NAMALWA (cell line): ENCODE measurements at regions not wholly inside any gene's neighbourhood (a gene's known extent, or its start where the extent isn't known, plus 50 kb on each side); places are given as distances from the start of the nearest gene placed in this dataset.
A peak's percentile ranks its signal among the peaks of the same experiment; 100 is the strongest.

Experiments
- DNase-seq: peaks from one replicate; pipeline ENCODE4 v3.0.0-alpha.2; 2015; ENCODE audit warnings: low spot score

DNA sequence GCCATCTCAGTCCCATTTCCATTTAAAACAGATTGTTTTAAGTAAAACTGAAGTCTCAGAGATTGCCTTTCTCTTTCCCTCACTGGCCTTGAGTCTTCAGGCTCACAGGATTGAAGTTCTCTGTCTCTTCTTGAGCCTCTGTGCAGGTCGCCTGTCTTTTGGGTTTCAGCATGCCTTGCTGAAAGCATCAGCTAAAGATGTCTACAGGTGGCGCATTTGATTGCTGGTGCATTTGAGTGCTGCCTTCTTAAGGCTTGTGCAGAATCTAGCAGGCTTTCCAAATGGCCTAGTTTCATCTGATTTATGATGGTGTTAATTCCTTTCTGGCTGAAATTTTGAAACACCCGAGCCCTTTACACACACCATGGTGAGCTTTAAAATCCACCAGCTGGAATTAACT lies 1062.2 kb upstream of the FBXO33 start:
- DNase-seq = no peak

DNA sequence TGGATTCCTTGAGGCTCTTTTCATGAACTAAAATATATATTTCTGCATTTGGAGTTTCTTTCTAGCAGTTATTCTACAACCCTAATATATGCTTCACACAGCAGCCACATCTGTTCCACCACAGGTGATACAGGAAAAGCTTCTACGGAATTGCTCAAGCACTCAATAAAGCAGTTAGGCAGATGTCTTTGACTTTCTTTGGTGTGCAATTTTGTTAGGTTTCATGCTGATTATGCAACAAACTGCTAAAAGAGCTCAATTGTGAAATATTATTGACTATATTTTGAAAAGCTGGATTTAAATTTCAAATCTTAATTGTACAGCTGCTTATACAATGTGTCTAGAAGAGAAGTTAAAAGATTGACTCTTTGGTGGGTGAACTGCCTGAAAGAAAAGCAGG lies 1055.6 kb upstream of the FBXO33 start:
- no peak for DNase-seq

DNA sequence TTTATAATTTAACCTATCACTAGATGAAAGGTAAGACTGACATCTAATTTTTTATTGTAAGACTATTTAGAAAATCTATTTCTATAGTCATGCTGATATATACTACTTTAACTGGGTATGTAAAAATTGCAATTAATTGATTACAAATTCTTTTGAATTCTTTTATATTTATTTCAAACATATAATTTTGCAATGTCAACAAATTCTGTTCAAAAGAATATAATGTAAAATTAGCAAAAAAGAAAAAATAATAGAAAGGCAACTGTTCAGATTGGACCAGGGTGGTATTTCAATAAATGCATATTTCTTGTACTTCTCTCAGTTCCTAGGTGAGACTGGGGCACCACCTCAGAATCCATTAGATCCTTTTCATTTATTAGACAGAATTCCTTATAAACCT lies 1053.5 kb upstream of the FBXO33 start:
- DNase-seq = no peak

DNA sequence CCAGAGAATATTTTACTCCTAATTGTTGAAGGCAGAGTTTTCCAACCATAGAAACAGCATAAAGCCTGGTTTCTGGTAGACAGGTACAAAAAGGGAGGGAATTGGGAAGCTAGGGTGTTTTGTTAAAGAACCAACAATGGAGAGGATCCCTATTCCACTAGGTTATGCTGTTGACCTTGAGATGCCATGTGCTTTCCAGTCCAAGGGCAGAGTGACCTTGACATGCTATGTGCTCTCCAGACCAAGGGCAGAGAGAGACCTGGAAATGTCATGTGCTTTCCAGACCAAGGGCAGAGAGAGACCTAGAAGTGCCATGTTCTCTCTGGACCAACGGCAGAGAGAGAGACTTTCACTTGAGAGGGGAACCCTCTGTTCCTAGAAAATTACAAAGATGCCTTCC lies 1043.8 kb upstream of the FBXO33 start:
- DNase-seq = no peak

DNA sequence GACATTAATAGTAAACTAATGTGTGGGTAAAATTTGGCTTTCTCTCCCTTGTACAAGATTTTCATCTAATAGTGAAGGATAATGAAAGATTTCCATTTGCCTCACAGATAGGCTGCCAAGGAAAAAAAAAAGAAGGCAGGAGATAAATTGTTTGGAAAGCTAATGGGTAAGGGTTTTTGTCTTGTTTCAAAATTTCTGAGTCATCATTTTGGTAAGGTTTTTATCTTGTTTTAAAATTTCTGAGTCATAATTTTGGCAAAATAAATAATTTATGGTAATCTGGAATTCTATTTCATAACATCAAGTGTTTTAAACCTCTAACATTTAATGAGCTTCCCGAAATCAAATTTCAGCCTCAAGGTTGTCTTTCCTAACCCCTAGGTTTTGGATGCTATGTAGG lies 1035.7 kb upstream of the FBXO33 start:
- no peak for DNase-seq

DNA sequence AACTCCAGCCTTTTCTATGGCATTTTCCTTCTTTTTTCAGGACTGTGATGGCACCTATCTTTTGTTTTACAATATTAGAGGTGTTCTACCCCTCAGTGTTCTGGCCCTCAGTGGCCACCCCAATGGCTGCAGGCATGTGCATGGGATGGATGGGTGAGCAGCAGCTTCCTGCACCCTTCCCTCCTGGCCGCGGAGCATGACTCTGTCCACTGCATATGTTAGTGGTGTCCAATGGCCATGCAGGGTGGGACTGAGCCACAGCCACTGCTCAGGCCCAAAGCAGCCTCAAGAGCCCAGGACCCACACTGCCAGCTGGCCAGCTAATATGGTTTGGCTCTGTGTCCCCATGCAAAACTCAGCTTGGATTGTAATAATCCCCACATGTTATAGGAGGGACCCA lies 1032.3 kb upstream of the FBXO33 start:
- no peak for DNase-seq

DNA sequence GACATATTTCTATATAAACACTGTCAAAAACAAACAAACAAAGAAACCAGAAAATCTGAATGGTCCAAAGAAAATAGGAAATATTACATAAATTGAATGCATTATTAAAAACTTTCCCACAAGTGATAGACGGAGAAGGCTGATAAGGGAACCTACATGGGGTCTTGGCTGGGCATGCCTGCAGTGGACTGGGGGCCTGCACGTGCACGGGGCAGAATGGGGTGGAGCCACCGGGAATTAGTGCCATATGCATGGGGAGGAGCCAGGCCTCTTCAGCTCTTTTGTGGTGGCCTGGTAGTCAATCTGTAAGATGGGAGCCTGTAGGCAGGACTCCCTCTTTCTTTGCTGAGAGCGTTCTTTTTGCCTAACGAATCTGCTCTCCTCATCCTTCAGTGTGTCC lies 1031.7 kb upstream of the FBXO33 start:
- DNase-seq = no peak

DNA sequence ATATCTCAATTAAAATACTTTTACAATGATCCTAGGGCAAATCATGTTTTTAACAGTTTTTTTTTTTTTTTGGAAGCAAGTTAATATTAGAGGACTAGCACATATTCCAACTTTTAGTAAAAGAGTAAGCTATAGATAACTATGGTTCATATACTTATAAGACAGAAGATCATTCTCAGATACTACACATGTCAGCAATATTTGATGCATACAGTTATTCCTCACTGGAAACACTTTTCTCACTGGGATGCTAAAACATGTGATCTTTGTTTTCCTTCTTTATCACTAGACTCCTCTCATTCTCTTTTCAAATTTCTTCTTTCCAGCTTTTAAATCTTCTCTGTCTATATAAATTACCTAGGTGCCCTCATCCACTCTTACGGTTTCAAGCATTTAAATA lies 1020.4 kb upstream of the FBXO33 start:
- no peak for DNase-seq

DNA sequence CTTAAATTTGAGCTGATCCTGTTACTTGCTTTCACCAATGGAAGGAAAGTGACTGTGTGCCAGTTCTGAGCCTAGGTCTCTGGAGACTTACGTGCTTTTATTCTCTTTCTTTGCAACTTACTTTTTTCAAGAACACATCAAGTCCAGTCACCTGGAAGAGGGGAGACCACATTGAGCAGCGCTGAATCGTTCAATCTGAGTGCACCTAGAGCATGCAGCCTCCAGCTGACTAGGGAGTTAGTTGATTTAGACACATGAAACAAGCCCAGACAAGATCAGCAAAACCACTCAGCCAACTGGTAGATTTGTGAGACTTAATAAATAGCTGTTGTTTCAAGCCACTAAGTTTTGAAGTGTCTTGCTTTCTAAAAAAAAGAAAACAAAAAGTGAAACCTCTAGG lies 1014.8 kb upstream of the FBXO33 start:
- no peak for DNase-seq

DNA sequence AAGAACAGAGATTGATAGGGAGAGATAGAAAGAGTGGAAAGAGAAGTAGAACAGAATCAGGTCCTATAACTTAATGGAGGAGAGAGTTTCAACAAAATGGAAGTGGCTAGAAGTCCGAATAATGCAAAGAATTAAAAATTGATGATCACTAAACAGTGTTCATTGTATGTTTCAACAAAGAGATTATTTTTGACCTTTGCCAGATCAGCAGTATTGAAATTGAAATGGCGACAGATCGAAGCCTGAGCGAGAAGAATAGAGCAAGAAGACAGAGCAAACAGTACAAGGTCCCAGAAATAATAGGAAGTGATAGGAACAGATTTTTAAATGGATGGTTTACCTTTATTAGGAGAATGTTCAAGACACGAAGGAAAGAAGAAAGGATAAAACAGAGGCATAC lies 1012.8 kb upstream of the FBXO33 start:
- DNase-seq = no peak

DNA sequence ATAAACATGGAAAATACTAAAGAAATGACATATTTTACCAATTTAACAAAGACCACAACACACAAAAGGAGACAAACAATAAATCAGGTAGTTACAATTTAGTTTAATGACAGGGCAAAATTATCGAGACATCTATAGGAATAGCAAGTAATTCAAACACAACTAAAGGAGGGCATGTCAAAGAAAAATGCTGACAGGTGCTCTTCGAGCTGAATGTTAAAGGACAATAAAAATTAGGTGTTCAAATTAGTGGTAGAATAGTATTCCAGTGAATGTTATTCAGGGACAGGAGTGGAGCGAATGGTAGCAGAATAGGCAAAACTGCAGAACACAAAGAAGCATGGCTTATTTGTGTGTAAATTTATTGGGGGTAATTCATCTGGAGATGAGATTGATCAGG lies 1004.3 kb upstream of the FBXO33 start:
- no peak for DNase-seq

DNA sequence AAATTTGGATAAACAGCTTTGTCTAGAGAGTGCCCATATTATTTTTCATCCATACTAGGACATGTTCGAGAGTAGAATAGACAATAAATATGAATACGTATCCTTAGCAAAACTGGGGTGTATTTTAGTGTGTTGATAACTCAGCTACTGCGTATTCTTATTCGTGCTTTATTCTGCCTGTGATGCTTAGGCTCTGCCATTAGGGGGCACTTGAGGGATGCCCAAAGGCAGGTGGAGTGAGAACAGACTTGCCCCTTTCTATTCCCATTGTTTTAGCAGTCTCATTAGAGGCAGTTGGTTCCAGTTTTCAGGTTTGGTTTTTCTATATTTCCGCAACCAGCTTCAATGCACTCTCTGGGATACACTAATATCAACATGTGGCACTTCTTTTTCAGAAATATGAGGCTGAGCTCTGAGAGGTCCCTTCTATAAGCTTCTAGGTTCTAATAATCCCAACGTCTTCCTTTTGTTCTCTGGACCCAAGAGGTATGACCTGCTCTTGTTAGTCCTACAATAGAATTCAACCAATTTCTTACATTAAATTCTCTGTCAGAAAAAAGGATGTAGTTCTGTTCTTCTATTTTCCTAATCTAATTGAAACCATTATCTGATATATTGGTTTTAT lies 985.7 kb upstream of the FBXO33 start:
- DNase-seq = peak; percentile 55

DNA sequence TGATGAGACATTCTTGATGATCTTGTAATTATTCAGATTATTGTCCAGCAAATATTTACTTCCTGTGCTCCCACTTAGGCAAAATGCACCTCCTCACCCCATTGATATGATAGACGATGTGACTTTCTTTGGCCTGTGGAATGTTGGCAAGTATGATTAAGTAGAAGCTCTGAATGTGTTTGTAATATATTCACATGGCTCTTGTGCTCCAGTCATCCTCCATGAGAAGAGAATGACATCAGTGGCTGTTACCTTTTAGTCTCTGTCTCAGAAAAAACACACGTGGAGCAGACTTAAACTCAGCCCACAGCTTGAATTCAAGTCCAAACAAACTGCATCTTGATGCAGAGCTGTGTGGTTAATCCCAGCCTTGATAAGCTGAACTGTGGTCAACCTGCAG lies 984.3 kb upstream of the FBXO33 start:
- DNase-seq = no peak

DNA sequence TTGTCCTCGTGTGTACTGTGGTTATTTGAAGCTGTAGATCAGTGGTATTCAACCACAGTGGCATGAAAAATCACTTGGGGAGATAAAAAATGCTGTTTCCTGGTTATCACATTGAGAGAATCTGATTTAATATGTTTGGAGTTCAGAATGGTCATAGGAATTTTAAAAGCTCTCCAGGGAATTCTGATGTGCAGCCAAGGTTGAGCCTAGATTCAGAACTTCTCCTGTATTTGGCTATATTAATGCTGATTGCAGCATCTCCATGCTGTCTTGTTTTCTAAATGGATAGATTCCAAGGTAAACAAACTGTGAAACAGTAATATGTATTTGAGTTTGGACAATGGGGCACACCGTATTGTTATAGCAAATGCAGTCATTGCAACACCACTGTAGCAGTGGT lies 982.2 kb upstream of the FBXO33 start:
- no peak for DNase-seq

DNA sequence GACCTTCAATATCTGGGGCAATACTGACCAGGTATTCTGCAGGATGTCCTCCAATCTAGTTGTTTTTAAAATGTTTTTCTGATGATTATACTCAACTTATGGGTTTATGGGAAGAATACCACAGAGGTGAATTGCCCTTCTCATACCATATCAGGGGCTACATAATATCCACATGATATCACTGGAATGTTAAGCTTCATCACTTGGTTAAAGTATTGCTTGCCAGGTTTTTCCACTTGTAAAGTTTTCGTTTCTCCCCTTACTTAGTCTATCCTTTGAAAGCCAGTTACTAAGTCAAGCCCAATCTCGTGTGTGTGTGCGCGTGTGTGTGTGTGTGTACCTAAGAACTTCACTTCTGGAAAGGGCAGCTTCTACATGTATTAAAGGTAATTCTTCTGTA lies 980.9 kb upstream of the FBXO33 start:
- no peak for DNase-seq

DNA sequence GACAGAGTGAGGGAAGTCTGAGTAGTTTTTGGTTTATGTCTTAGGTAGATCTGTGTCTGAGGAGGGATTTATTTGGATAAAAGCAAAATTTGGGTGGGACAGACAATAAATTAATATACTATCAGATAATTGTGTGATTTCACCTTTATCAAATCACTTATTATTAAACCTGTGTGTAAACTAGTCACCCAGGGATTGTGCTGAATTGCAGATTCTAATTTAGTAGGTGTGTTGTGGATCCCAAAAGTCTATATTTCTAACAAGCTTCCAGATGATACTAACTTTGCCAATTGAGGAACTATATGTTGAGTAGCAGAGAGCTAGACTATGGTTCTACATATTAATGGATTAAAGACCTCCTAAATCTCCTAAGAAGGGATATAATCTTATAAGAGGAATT lies 978.5 kb upstream of the FBXO33 start:
- DNase-seq = no peak

DNA sequence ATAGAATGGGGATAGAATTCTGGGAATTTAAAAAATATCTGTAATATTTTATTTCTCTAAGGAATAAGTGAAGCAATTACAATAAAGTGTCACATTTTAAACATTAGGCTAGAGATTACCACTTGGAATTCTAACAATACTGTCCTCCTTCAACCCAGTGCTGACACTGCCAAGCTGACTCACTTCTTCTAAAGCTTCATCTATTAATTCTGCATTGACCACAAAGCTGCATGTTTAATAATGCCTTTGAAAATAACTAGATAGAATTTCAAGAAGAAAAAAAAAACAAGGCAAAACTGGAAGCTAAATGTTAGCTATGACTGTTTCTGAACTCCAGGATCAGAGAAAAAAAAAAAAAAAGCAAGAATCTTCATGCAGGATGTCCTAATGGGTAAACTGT lies 970.7 kb upstream of the FBXO33 start:
- no peak for DNase-seq

DNA sequence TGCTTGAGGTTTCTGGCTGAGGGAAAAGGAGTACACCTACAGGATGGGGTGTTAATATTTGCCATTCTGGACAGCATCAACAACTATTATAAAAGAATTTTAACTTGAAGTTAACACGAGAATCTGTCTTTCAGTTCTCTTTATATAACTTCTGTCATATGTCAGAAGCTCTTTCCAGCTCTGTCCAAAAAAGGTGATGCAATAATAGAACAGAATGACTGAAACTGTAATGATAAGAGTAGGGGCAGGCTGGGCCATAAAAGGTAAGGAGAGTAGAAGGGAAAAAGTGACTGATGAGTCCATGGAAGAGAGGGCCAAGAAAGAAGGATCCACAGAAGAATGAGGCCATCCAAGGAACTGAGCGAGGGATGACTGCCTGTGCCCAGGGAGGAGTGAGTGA lies 966.7 kb upstream of the FBXO33 start:
- DNase-seq = no peak

DNA sequence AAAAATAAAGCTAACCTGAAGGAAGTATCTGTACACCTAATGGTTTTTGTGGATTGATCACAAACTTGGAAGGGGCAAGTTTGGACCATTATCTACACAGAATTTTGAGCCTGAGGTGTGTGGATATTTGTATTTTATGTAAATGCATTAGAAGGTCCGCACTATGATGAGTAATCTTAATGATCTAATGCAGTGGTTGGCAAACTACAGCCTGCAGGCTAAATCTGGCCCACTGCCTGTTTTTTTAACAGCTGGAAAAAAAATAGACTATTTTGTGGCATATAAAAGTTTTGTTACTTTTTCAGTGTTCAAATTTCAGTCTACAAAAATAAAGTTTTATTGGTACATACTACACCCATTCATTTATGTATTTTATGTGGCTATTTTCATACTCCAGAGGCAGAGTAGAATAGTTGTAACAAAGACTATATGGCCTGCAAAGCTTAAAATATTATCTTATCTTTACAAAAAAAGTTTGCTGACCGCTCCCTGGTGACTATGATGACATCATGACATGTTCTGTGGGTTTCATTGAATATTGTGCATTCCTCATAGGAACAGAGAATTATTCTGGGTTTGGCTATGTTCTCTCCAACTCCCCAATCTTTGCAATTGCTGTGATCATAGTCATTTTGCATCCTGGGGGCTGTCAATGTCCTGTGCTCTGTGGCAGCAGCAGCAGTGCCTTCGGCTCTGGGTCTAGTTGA lies 962.6 kb upstream of the FBXO33 start:
- DNase-seq = no peak

DNA sequence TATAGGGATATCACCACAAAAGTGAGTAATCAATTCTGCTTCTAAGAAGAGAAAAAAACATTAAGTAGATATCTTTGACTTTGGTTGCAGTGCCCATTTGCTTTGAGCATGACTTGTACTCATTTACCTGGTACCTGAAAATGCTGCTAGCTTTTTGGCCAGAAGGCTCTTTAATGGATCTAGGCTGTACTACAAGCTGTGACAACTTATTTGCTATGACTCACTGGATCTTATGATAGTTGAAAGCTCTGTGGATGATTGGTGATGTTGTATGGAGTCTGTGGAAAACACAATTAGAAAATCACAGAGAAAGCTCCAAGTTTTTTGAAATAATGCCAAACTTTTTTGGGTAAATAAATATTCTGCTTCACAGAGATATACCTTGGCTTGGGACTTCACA lies 960.9 kb upstream of the FBXO33 start:
- DNase-seq = no peak

DNA sequence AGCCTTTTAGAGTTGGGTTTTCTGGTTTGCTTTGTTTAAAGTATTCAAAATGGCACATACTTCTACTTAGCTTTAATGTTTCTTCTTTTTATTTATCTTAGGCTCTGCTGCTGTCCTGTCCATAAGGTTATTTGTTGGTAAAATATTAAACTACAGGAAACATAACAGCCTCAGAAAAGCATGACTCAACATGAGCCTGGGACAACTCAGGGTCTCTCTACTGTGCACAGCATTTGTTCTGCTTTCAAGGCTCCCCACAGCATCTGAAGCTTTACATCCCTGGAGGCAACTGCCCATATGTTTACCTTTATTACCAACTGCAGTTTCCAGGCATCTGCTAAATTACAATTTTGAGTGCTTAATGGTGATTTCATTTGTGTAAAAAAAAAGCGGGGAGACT lies 954.2 kb upstream of the FBXO33 start:
- DNase-seq = no peak

DNA sequence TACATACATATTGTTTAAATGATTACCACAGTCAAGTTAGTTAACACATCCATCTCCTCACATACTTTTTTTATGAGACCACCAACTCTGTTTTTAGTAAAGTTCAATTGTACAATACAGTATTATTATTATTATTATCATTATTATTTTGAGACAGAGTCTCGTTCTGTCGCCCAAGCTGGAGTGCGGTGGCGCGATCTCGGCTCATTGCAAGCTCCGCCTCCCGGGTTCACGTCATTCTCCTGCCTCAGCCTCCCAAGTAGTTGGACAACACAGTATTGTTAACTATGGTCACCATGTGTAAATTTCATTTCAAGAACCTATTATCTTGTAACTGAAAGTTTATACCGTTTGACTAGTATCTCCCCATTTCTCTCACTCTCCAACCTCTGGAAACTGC lies 942.0 kb upstream of the FBXO33 start:
- no peak for DNase-seq

DNA sequence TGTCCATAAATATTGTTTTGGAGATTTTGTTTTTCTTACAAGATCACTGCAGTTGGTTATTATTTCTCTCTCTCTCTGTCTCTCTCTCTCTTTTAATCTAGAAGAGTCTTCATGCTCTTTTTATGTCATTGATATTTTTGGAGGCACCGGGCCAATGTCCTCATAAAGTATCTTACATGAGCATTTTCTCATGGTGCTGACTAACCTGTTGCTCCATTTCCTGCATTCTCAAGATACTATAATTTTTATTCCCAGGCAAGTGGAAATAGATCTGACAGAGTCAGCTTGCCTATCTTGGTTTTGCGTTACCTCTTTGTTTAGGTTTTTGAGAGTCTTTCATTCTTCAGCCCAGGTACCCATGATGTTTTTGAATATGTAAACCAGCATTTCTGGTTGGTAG lies 938.8 kb upstream of the FBXO33 start:
- DNase-seq = no peak

DNA sequence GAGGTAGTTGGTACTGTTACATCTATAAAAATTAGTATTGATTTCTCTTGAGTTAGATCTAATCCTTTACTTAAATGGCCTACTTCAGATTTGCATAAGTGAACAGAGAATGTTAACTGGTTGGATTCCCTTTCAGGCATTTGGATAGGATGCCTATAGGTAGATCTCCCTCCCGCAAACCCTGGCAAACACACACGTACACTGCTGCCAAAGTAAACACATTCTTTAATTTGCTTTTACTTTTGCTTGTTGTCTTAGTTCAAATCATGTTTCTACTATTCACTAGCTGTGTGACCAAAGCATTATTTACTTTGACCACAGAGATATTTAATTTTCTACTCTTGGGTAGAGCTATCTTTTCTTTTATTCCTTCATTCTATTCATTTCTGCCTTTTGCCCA lies 936.1 kb upstream of the FBXO33 start:
- no peak for DNase-seq
